NB4 (cell line): ENCODE measurements at regions not wholly inside any gene's neighbourhood (a gene's known extent, or its start where the extent isn't known, plus 50 kb on each side); places are given as distances from the start of the nearest gene placed in this dataset.

Source experiments
- CTCF ChIP-seq: IDR thresholded peaks from one replicate; pipeline ENCODE4 v1.5.1; 2012; ENCODE audit warnings: low read depth, low read length
- MAX ChIP-seq: IDR thresholded peaks from 2 replicates; pipeline ENCODE4 v1.6.1; 2011; ENCODE audit warnings: low read depth, low read length
- MYC ChIP-seq: IDR thresholded peaks from 2 replicates; pipeline ENCODE4 v1.6.1; 2011; ENCODE audit warnings: low read depth, low read length
- POLR2A ChIP-seq: IDR thresholded peaks from 2 replicates; pipeline ENCODE4 v1.6.1; 2011; ENCODE audit warnings: mild to moderate bottlenecking; ENCODE audit not compliant: insufficient read length; ENCODE audit errors: extremely low read depth

GRCh38 chr10:78301891-78302738 is 268.5 kb downstream of the RPS24 start:
- TF ChIP-seq MAX (no peak), POLR2A (no peak), CTCF (no peak), MYC (no peak)
